Activated CD4-positive, alpha-beta T cell treated with anti-CD3 and anti-CD28 coated beads, Interleukin-2, amount 50 U/mL, for 48 hours (primary cell): ENCODE measurements at regions not wholly inside any gene's neighbourhood (a gene's known extent, or its start where the extent isn't known, plus 50 kb on each side); places are given as distances from the start of the nearest gene placed in this dataset.
"Not testable (repeated sequence)": the region's sequence is repeated elsewhere in the genome, so short reads cannot be mapped to it uniquely, and the experiment has no call there.

Source experiments
- DNase-seq, 2 experiments: peaks; one replicate each; pipeline ENCODE4 v3.0.0-alpha.2; 2020

GRCh38 chr1:95809391-95809790 is 575.4 kb downstream of the RWDD3 start:
- no peak for DNase-seq

DNA sequence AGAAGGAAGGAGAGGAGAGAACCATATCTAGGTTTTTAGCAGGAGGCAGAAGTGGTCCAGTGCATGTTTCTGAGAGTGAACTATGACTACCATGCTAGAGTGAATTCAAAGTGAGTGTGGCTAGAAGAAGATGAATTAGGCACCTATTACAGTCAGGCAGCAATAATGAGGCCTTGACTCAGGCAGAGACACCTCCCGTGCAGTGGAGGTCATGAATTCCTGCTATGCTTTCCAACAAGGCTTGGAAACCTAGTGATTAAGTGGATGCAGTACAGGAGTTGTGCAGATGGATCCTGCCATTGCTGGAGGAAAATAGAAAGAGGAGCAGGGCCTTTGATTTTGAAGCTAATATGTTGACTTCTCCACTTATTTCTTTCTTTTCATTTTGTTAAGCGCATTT is 581.5 kb downstream of the RWDD3 start:
- DNase-seq = no peak

GRCh38 chr1:95829556-95829955 is 595.5 kb downstream of the RWDD3 start:
- DNase-seq = no peak

DNA sequence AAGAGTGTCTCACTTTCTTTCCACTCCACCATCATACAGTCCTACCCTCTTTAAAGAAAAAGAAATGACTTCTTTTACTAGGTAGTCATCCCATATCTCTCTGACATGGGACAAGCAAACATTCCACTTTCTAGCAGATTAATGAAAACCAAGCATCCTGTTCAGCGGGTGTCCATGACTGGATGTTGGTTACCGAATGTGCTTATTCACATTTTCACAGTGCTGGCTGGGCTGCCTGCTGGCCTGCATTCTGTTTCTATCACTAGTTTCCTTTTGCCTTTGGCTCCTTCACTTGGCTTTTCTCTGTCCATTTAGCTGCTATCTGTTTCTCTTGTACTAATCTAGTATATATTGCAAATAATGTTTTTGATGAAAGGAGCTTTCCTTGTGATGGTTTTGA is 598.4 kb downstream of the RWDD3 start:
- DNase-seq = no peak

DNA sequence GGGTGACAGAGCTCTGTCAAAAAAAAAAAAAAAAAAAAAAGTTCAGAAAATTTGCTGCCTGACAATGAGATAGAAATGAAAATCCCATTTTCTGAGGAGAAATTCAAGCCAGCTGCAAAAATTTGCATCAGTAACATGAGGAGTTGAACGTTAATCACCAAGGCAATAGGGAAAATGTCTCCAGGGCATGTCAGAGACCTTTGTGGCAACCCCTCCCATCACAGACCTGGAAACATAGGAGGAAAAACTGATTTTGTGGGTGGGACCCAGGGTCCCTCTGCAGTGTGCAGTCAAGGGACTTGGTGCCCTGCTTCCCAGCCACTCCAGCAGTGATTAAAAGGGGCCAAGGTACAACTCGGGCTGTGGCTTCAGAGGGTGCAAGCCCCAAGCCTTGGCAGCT is 615.4 kb downstream of the RWDD3 start:
- no peak for DNase-seq

GRCh38 chr1:95850165-95850649 is 616.2 kb downstream of the RWDD3 start:
- no peak for DNase-seq

DNA sequence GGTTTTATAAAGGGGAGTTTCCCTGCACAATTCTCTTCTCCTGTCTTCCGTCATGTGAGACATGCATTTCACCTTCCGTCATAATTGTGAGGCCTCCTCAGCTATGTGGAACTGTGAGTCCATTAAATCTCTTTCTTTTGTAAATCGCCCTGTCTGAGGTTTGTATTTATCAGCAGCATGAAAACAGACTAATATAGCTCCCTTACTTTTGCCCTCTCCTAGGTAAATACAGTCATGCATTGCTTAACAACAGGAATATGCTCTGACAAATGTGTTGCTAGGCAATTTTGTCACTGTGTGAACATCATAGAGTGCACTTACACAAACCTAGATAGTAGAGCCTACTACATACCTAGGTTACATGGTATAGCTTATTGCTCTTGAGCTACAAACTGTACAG is 616.8 kb downstream of the RWDD3 start:
- no peak for DNase-seq

- DNase-seq = no peak
Observed at GRCh38 chr1:95852483-95853070, 618.6 kb downstream of the RWDD3 start.

DNA sequence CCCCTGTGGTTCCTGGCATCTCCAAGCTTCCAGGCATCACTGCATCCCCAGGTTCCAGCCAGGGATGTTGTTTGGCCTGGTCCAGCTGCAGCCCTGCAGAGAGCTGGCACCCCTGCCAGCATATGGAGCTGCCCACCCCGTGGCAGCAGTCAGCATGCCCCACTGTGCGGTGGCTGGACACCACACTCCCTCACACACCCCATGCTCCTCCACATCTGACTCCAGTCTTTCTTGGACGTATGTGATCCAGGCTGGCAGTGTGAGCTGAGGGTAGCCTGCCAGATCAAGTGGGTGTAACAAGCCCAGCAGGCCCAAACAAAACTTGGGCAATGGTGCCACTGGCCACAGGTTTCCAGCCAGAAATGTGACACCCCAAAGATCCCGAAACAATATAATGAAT is 620.4 kb downstream of the RWDD3 start:
- DNase-seq = no peak

- no peak for DNase-seq
Observed at GRCh38 chr1:95863086-95863485, 629.1 kb downstream of the RWDD3 start.

GRCh38 chr1:95865769-95866168 is 631.8 kb downstream of the RWDD3 start:
- DNase-seq = no peak

GRCh38 chr1:95876276-95876675 is 642.3 kb downstream of the RWDD3 start:
- DNase-seq = no peak

- no peak for DNase-seq
Observed at GRCh38 chr1:95879498-95880050, 645.6 kb downstream of the RWDD3 start.

DNA sequence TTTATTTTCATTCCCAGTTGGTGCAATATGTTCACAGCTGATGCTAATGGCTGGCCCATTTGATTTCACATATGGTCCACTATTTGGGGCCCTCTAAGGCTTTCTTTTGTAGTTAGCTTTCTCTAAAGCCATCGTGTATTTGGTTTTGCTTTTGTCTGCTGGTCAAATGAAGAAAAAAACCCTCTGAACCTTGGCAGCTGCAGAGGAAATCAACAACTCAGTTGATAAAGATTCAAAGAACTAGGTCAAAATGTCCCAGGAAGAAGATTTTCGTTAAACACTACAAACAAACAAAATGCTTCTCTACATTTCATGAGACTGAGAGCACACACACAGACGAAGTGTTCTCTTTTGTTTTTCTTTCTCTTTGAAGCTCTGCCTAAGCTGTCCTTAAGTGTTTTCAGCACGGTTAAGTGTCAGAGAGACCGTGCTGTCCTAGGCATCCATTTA is 655.0 kb downstream of the RWDD3 start:
- DNase-seq = no peak

DNA sequence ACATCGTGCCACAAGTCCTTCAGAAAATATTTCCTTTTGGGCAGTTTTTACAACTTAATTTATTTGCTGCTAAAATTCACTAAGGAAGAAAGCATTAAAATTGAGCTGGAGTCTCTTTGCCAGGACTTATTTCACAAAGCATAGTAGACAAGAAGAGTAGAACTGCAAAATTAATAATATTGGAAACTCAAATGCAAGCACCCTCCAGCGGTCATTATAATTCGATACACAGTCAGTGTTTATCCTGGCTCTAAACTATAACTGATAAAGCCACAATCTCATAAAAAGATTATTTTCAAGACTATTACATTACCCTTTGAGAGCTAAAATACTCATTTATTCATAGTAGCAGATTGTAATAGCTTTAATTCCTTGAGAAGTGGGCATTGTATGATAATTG is 655.4 kb downstream of the RWDD3 start:
- no peak for DNase-seq

GRCh38 chr1:95893921-95894320 is 659.9 kb downstream of the RWDD3 start:
- no peak for DNase-seq

- DNase-seq = no peak
Observed at GRCh38 chr1:95903060-95903459, 669.0 kb downstream of the RWDD3 start.

DNA sequence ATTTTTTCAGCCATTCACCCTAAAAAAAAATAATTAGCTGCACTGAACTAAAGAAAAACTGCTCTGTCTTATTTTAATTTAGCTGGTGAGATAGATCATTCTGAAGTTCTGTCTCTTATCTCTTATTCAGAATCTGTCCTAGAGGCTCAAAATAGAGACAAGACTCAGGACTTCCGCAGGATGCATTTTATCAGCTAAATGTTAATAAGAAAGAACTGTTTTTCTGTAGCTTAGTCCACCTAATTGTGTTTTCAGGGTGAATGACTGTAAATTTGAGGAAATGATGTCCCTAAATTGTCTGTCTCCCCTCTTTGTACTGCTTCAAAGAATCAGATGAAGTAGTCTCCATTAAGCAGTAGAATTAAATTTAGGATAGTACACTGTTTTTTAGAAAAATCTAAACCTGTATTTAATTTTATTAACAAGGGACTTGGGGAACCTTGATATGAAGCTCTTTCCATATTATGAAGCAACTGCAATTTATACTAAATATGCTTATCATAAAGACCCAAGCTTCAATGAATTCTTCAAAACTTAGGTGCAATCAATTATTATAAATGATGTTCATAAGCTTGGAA is 671.9 kb downstream of the RWDD3 start:
- no peak for DNase-seq

GRCh38 chr1:95911739-95912138 is 677.7 kb downstream of the RWDD3 start:
- not testable (repeated sequence) for DNase-seq

- no peak for DNase-seq
Observed at GRCh38 chr1:95916616-95917015, 682.6 kb downstream of the RWDD3 start.

DNA sequence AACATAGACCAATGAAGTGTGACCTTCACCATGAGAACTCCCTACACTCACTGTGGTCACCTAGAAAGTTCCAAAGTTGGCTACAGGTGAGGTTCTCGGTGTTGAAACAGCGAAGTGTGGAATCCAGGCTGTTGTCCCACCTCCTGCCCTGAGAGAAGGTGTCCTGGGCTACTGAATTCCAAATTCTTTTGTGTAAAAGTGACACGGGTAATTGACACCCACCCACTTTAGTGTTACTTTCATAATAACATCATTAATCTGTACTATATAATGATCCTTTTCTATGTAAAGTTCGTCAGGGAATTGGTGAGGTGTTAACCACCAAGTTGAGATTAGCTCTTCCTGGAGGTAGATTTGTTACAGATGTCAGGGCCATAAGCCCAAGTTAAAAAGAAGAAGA is 690.7 kb downstream of the RWDD3 start:
- DNase-seq = no peak

DNA sequence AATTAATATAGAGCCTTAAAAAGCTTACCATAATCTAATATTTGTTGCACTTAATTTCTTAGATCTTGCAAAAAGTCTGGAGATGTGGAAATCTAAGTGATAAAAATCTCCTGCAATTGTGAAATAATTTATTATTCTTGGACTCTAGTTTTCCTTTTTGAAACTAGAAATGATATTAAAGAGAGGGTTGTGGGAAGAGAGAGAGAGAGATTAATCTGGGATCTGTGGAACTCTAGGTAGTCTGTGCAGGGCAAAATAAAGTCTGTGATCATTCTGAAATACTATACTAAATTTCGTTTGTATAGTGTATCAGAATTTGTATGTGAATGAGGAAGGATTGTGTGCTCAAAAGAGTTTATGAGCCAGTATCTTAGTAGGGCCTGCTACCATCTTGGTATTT is 692.3 kb downstream of the RWDD3 start:
- DNase-seq = no peak

DNA sequence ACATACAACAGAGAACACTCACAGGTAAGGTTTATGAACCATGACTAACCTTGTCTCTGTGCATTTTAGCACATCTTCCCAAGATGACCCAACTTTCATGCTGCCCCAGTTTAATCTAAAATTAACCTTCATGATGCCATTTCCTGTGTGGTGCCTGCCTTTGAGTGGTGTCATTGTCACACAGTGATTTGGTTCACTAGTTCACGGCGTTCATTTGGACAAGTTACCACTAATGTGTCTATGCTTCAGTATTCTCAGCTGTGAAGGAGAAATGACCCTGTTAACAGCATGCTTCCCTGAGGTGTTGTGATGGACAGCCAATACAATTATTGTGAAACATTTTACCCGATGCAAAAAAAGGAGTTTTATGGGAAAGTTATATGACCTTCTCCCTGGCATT is 693.1 kb downstream of the RWDD3 start:
- no peak for DNase-seq

DNA sequence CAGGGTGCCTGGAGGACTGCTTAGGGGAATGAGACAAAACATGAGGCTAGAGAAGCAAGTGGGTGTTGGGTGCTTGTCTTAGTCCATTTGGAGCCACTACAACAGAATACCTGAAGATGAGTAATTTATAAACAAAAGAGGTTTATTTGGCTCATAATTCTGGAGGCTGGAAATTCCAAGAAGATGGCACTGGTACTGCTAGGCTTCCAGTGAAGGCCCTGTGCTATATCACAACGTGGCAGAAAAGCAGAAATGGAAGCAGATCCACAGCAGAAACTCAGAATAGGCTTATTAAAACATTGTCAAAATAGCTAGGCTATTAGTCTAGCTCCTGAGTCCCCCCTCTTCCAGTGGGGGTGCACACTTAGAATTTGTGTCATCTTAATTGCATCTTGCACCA is 701.7 kb downstream of the RWDD3 start:
- no peak for DNase-seq
